ENCODE measurements at regions not wholly inside any gene's neighbourhood (a gene's known extent, or its start where the extent isn't known, plus 50 kb on each side); places are given as distances from the start of the nearest gene placed in this dataset.
"Not testable (repeated sequence)": the region's sequence is repeated elsewhere in the genome, so short reads cannot be mapped to it uniquely, and the experiment has no call there.

- H3K27me3 ChIP-seq (ENCODE audit: control insufficient read depth, insufficient read depth, low read length): no peaks in the 10 kb centered on the region
- no peak overlapping the region for H3K9ac ChIP-seq (ENCODE audit: low read length)
- no peak overlapping the region for H3K27ac ChIP-seq (ENCODE audit: low read depth, low read length)
- no peak overlapping the region for H3K4me3 ChIP-seq (ENCODE audit: low read length)
- H3K36me3 ChIP-seq (ENCODE audit: control insufficient read depth, insufficient read depth, low read length): no peaks in the 10 kb centered on the region
- H3K4me1 ChIP-seq (ENCODE audit: control insufficient read depth, insufficient read depth, low read length): no peaks in the 10 kb centered on the region
Observed at GRCh38 chr12:42862055-42862454, 272.5 kb upstream of the PRICKLE1 start.

- not testable (repeated sequence) for H3K27ac ChIP-seq (ENCODE audit: low read depth, low read length); H3K9ac ChIP-seq (ENCODE audit: low read length); H3K27me3 ChIP-seq (ENCODE audit: control insufficient read depth, insufficient read depth, low read length); H3K4me1 ChIP-seq (ENCODE audit: control insufficient read depth, insufficient read depth, low read length); H3K36me3 ChIP-seq (ENCODE audit: control insufficient read depth, insufficient read depth, low read length); H3K4me3 ChIP-seq (ENCODE audit: low read length)
Observed at GRCh38 chr12:42860331-42860730, 270.8 kb upstream of the PRICKLE1 start.

- Histone ChIP-seq H3K4me1 (ENCODE audit: control insufficient read depth, insufficient read depth, low read length) (no peaks in the 10 kb centered on the region), H3K36me3 (ENCODE audit: control insufficient read depth, insufficient read depth, low read length) (no peaks in the 10 kb centered on the region), H3K4me3 (ENCODE audit: low read length) (no peak overlapping the region), H3K27ac (ENCODE audit: low read depth, low read length) (no peak overlapping the region), H3K27me3 (ENCODE audit: control insufficient read depth, insufficient read depth, low read length) (no peaks in the 10 kb centered on the region), H3K9ac (ENCODE audit: low read length) (no peak overlapping the region)
Observed at GRCh38 chr12:42859612-42860011, 270.1 kb upstream of the PRICKLE1 start.

GRCh38 chr12:42857106-42857505 lies 267.6 kb upstream of the PRICKLE1 start:
- no peaks in the 10 kb centered on the region for H3K4me1 ChIP-seq (ENCODE audit: control insufficient read depth, insufficient read depth, low read length)
- H3K27ac ChIP-seq (ENCODE audit: low read depth, low read length): no peak overlapping the region
- H3K36me3 ChIP-seq (ENCODE audit: control insufficient read depth, insufficient read depth, low read length): no peaks in the 10 kb centered on the region
- no peak overlapping the region for H3K4me3 ChIP-seq (ENCODE audit: low read length)
- H3K27me3 ChIP-seq (ENCODE audit: control insufficient read depth, insufficient read depth, low read length): no peaks in the 10 kb centered on the region
- H3K9ac ChIP-seq (ENCODE audit: low read length): no peak overlapping the region

GRCh38 chr12:42855362-42855950 lies 265.9 kb upstream of the PRICKLE1 start:
- Histone ChIP-seq H3K4me1 (ENCODE audit: control insufficient read depth, insufficient read depth, low read length) (no peaks in the 10 kb centered on the region), H3K36me3 (ENCODE audit: control insufficient read depth, insufficient read depth, low read length) (no peaks in the 10 kb centered on the region), H3K27me3 (ENCODE audit: control insufficient read depth, insufficient read depth, low read length) (no peaks in the 10 kb centered on the region), H3K4me3 (ENCODE audit: low read length) (no peak overlapping the region), H3K27ac (ENCODE audit: low read depth, low read length) (no peak overlapping the region), H3K9ac (ENCODE audit: low read length) (no peak overlapping the region)

GRCh38 chr12:42854826-42855225 lies 265.3 kb upstream of the PRICKLE1 start:
- Histone ChIP-seq H3K9ac (ENCODE audit: low read length) (no peak overlapping the region), H3K27ac (ENCODE audit: low read depth, low read length) (no peak overlapping the region), H3K36me3 (ENCODE audit: control insufficient read depth, insufficient read depth, low read length) (no peaks in the 10 kb centered on the region)

GRCh38 chr12:42854208-42854607 lies 264.7 kb upstream of the PRICKLE1 start:
- H3K27me3 ChIP-seq (ENCODE audit: control insufficient read depth, insufficient read depth, low read length): no peaks in the 10 kb centered on the region
- no peaks in the 10 kb centered on the region for H3K4me1 ChIP-seq (ENCODE audit: control insufficient read depth, insufficient read depth, low read length)
- H3K9ac ChIP-seq (ENCODE audit: low read length): no peak overlapping the region
- no peaks in the 10 kb centered on the region for H3K36me3 ChIP-seq (ENCODE audit: control insufficient read depth, insufficient read depth, low read length)
- no peak overlapping the region for H3K4me3 ChIP-seq (ENCODE audit: low read length)
- no peak overlapping the region for H3K27ac ChIP-seq (ENCODE audit: low read depth, low read length)

More at GRCh38 chr12:42854826-42855225, 265.3 kb upstream of the PRICKLE1 start:
- H3K4me3 ChIP-seq (ENCODE audit: low read length): no peak overlapping the region
- H3K27me3 ChIP-seq (ENCODE audit: control insufficient read depth, insufficient read depth, low read length): no peaks in the 10 kb centered on the region
- no peaks in the 10 kb centered on the region for H3K4me1 ChIP-seq (ENCODE audit: control insufficient read depth, insufficient read depth, low read length)

- Histone ChIP-seq H3K27me3 (ENCODE audit: control insufficient read depth, insufficient read depth, low read length) (no peaks in the 10 kb centered on the region), H3K36me3 (ENCODE audit: control insufficient read depth, insufficient read depth, low read length) (no peaks in the 10 kb centered on the region), H3K4me3 (ENCODE audit: low read length) (no peak overlapping the region), H3K9ac (ENCODE audit: low read length) (no peak overlapping the region), H3K27ac (ENCODE audit: low read depth, low read length) (no peak overlapping the region), H3K4me1 (ENCODE audit: control insufficient read depth, insufficient read depth, low read length) (no peaks in the 10 kb centered on the region)
Observed at GRCh38 chr12:42853370-42854140, 264.0 kb upstream of the PRICKLE1 start.

GRCh38 chr12:42846782-42847181 lies 257.2 kb upstream of the PRICKLE1 start:
- no peaks in the 10 kb centered on the region for H3K27me3 ChIP-seq (ENCODE audit: control insufficient read depth, insufficient read depth, low read length)
- H3K27ac ChIP-seq (ENCODE audit: low read depth, low read length): no peak overlapping the region
- H3K4me1 ChIP-seq (ENCODE audit: control insufficient read depth, insufficient read depth, low read length): no peaks in the 10 kb centered on the region
- no peak overlapping the region for H3K9ac ChIP-seq (ENCODE audit: low read length)
- H3K36me3 ChIP-seq (ENCODE audit: control insufficient read depth, insufficient read depth, low read length): no peaks in the 10 kb centered on the region
- H3K4me3 ChIP-seq (ENCODE audit: low read length): no peak overlapping the region

GRCh38 chr12:42834062-42834461 lies 244.5 kb upstream of the PRICKLE1 start:
- no peak overlapping the region for H3K9ac ChIP-seq (ENCODE audit: low read length)
- no peaks in the 10 kb centered on the region for H3K36me3 ChIP-seq (ENCODE audit: control insufficient read depth, insufficient read depth, low read length)
- no peaks in the 10 kb centered on the region for H3K27me3 ChIP-seq (ENCODE audit: control insufficient read depth, insufficient read depth, low read length)
- no peak overlapping the region for H3K4me3 ChIP-seq (ENCODE audit: low read length)
- H3K27ac ChIP-seq (ENCODE audit: low read depth, low read length): no peak overlapping the region
- H3K4me1 ChIP-seq (ENCODE audit: control insufficient read depth, insufficient read depth, low read length): no peaks in the 10 kb centered on the region

- Histone ChIP-seq H3K4me1 (ENCODE audit: control insufficient read depth, insufficient read depth, low read length) (no peaks in the 10 kb centered on the region), H3K36me3 (ENCODE audit: control insufficient read depth, insufficient read depth, low read length) (no peaks in the 10 kb centered on the region), H3K9ac (ENCODE audit: low read length) (no peak overlapping the region), H3K27ac (ENCODE audit: low read depth, low read length) (no peak overlapping the region), H3K4me3 (ENCODE audit: low read length) (no peak overlapping the region), H3K27me3 (ENCODE audit: control insufficient read depth, insufficient read depth, low read length) (no peaks in the 10 kb centered on the region)
Observed at GRCh38 chr12:42828836-42829235, 239.3 kb upstream of the PRICKLE1 start.

- Histone ChIP-seq H3K4me1 (ENCODE audit: control insufficient read depth, insufficient read depth, low read length) (no peaks in the 10 kb centered on the region), H3K9ac (ENCODE audit: low read length) (no peak overlapping the region), H3K4me3 (ENCODE audit: low read length) (no peak overlapping the region), H3K27me3 (ENCODE audit: control insufficient read depth, insufficient read depth, low read length) (no peaks in the 10 kb centered on the region), H3K27ac (ENCODE audit: low read depth, low read length) (no peak overlapping the region), H3K36me3 (ENCODE audit: control insufficient read depth, insufficient read depth, low read length) (no peaks in the 10 kb centered on the region)
Observed at GRCh38 chr12:42824327-42824726, 234.8 kb upstream of the PRICKLE1 start.

GRCh38 chr12:42823679-42824078 lies 234.1 kb upstream of the PRICKLE1 start:
- no peak overlapping the region for H3K4me3 ChIP-seq (ENCODE audit: low read length)
- H3K9ac ChIP-seq (ENCODE audit: low read length): no peak overlapping the region
- H3K4me1 ChIP-seq (ENCODE audit: control insufficient read depth, insufficient read depth, low read length): no peaks in the 10 kb centered on the region

More at GRCh38 chr12:42823679-42824078, 234.1 kb upstream of the PRICKLE1 start:
- H3K27me3 ChIP-seq (ENCODE audit: control insufficient read depth, insufficient read depth, low read length): no peaks in the 10 kb centered on the region
- H3K27ac ChIP-seq (ENCODE audit: low read depth, low read length): no peak overlapping the region
- H3K36me3 ChIP-seq (ENCODE audit: control insufficient read depth, insufficient read depth, low read length): no peaks in the 10 kb centered on the region

Data from rectal smooth muscle tissue (tissue), 1 donor.